Activated naive CD4-positive, alpha-beta T cell treated with anti-CD3 and anti-CD28 coated beads, Interleukin-2, amount 50 U/mL, for 24 hours (primary cell): ENCODE measurements at regions not wholly inside any gene's neighbourhood (a gene's known extent, or its start where the extent isn't known, plus 50 kb on each side); places are given as distances from the start of the nearest gene placed in this dataset.
"Not testable (repeated sequence)": the region's sequence is repeated elsewhere in the genome, so short reads cannot be mapped to it uniquely, and the experiment has no call there.

ENCODE experiments used
- H3K27ac Mint-ChIP-seq: one replicate; pipeline ENCODE4 v1.8.0; 2021; ENCODE audit warnings: mild to moderate bottlenecking, mixed read lengths
- H3K27me3 Mint-ChIP-seq: one replicate; pipeline ENCODE4 v1.8.0; 2021; ENCODE audit warnings: mixed read lengths
- H3K36me3 Mint-ChIP-seq: one replicate; pipeline ENCODE4 v1.8.0; 2021; ENCODE audit warnings: mixed read lengths
- H3K4me1 Mint-ChIP-seq: one replicate; pipeline ENCODE4 v1.8.0; 2021; ENCODE audit warnings: mixed read lengths
- H3K4me3 Mint-ChIP-seq: one replicate; pipeline ENCODE4 v1.8.0; 2021; ENCODE audit warnings: mild to moderate bottlenecking, mixed read lengths
- H3K9me3 Mint-ChIP-seq: one replicate; pipeline ENCODE4 v1.8.0; 2021; ENCODE audit warnings: mixed read lengths

DNA sequence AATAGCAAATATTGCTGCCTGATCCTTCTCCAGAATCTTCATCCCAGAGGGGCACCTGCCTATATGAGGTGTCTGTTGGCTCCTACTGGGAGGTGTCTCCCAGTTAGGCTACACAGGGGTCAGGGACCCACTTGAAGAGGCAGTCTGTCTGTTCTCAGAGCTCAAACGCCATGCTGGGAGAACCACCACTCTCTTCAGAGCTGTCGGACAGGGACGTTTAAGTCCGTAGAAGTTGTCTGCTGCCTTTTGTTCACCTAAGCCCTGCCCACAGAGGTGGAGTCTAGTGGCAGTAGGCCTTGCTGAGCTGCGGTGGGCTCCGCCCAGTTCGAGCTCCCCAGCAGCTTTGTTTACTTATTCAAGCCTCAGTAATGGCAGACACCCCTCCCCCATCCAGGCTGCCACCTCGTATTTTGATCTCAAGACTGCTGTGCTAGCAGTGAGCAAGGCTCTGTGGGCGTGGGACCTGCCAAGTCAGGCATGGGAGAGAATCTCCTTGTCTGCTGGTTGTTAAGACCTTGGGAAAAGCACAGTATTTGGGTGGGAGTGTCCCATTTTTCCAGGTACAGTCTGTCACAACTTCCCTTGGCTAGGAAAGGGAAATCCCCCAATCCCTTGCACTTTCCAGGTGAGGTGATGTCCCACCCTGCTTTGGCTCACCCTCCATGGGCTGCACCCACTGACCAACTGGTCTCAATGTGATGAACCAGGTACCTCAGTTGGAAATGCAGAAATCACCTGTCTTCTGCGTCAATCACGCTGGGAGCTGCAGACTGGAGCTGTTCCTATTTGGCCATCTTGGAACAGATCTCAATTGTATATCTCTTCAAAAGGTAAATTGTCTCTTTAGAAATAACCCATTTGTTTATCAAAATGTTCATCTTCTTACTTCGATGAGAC, 87.4 kb upstream of the ITPRID2 start:
- H3K4me3 Mint-ChIP-seq, H3K27ac Mint-ChIP-seq, H3K36me3 Mint-ChIP-seq, H3K4me1 Mint-ChIP-seq, H3K27me3 Mint-ChIP-seq, H3K9me3 Mint-ChIP-seq: not testable (repeated sequence)

DNA sequence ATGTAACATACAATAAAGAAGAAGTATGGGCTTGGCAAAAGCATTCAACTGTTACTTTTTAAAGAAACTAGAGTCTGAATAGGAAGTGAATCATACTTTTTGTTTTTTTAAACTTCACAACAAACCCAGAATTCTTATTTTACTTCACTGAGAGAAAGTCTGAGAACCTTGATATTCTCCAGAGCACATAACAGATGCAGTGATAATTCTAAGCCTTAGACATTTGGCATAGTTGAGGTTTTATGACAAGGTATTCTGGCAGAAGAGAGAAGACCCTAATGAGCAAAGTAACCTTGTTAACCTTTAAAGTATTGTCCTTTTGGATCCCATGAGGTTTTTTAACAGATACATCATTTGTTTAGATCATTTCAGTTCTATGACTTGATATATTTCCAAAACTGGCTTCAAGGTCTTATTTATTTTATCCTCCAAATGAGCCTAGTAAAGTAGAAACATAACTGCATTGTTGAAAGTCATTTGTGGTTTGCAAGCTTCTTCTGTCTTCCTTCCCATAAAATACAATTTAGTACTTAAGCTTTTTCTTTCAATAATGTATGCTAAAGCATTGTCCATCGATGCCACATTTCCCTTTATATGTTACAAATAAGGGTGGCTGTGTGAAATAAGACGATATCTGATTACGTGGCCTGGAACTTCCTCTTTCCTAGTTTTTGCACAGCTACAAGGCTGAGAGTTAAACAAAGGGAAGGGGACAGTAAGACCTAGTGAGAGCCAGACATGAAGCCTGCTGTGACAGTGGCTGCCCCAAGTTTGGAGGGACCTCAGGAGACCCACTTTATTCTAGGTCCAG, 86.1 kb upstream of the ITPRID2 start:
- Mint-ChIP-seq H3K4me3 (no peak overlapping the region), H3K9me3 (no peaks in the 10 kb centered on the region), H3K36me3 (no peaks in the 10 kb centered on the region), H3K4me1 (no peaks in the 10 kb centered on the region), H3K27ac (no peak overlapping the region), H3K27me3 (peaks cover 7% of the 10 kb centered on the region)

DNA sequence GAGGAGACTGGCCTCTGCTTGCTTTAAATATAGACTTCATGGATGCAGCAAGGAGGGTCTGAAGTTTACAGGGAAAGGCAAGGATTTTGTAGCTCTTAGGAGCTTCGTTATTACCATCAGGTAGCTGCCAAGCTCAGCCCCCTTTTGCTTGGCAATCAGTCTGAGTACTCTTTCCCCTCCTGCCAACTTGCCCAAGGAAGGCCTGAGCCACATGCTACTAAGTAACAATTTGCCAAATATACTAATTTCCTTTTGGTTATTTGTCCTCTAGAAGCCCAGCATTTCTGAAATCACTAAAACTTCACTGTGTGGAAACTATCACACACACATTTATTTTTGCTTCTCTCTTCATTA, 85.5 kb upstream of the ITPRID2 start:
- H3K36me3 Mint-ChIP-seq, result no peaks in the 10 kb centered on the region
- peaks cover 4% of the 10 kb centered on the region for H3K4me1 Mint-ChIP-seq
- H3K27me3 Mint-ChIP-seq, result peaks cover 7% of the 10 kb centered on the region
- no peak overlapping the region for H3K27ac Mint-ChIP-seq
- H3K4me3 Mint-ChIP-seq, result no peak overlapping the region
- H3K9me3 Mint-ChIP-seq, result no peaks in the 10 kb centered on the region

DNA sequence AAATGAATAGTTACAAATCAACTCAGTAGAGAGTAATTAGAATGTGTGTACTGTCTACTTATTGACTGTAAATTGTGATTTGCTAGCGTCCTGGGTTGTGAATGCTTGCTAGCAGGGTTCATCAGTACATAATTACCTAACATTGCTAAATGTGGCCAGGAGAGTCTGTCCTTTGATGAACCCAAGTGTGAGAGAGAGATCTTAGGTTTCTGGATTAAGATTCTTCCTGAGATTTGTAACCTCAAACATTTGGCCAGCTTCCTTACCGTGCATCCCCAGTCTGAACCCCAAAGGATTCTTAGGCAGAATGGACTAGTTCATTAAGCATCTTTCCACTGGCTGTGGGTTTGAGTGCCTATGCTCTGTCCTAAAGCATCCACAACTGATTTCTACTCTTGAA, 84.0 kb upstream of the ITPRID2 start:
- Mint-ChIP-seq H3K27me3 (peaks cover 5% of the 10 kb centered on the region), H3K36me3 (no peaks in the 10 kb centered on the region), H3K27ac (no peak overlapping the region), H3K9me3 (no peaks in the 10 kb centered on the region), H3K4me1 (peaks cover 5% of the 10 kb centered on the region), H3K4me3 (no peak overlapping the region)

DNA sequence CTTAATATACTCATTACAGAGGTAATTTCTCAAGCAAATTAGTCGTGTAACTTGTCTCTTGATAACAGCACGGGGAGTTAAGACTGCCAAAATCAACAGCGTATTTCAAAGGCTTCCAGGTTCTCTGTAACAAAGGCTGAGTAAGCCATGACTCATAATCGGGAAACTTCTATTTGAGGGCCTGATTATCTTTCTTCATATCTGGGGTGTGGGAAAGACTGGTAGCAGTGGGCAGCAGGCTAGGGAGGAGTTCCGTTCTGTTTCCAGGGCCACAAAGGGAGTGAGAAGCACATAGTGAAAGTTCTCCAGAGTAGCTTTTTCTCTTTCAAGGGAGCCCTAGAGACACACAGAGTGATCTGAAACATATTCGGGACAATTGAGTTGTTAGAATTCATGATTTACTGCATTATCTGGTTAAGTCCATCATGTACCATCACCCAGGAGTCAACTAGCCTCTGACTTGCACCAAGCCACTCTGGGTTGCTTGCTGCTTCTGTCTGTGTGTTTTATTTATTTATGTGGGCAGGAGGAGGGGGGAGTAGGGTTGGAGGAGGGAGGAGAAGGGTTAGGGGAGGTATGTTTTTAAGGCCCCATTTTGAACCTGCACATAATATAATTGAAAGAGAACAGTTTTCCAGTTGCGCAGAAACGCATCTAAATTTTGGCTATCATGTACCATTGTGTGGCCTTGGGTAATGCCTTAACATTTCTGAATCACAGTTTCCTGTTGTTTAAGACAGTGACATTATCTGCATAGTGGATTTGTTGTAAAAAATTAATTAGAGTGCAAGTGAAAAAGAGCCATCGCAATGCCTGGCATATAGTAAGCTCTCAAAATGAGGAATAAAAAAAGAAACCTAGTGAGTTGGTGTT, 80.5 kb upstream of the ITPRID2 start:
- no peak overlapping the region for H3K4me3 Mint-ChIP-seq
- H3K9me3 Mint-ChIP-seq, result no peaks in the 10 kb centered on the region
- H3K4me1 Mint-ChIP-seq, result peaks cover 13% of the 10 kb centered on the region
- H3K36me3 Mint-ChIP-seq, result no peaks in the 10 kb centered on the region
- H3K27ac Mint-ChIP-seq, result no peak overlapping the region
- peaks cover 2% of the 10 kb centered on the region for H3K27me3 Mint-ChIP-seq

DNA sequence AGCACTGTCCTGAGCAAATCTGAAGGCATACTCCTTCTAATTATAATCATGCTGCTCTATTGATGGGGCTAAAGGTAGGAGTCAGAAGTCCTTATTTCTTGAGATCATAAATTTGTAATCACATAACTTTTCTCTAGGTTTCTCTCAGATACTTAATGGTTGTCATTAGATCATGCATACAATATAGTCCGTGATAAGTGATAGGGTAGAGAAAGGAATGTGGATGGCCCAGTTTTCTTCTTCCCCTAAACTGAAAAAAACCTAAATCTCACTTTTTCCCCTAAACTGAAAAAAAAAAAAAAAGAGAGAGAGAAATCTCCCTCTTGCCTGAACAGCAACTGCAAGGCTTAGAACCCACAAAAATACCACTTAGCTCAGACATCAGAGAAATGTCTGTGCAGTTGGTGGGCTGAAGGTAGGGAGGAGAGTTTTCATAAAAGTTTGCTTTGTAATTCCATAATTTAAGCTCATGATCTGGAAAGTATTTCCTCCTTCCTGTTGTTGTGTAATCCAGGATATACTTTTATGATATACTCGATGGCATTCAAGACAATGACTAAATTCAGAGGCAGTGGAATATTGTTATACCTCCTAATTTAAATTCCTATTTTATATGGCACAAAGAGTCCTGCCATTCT, 79.3 kb upstream of the ITPRID2 start:
- H3K4me3 Mint-ChIP-seq, result no peak overlapping the region
- H3K27me3 Mint-ChIP-seq, result peaks cover 2% of the 10 kb centered on the region
- no peaks in the 10 kb centered on the region for H3K36me3 Mint-ChIP-seq
- H3K9me3 Mint-ChIP-seq, result no peaks in the 10 kb centered on the region
- no peak overlapping the region for H3K27ac Mint-ChIP-seq
- H3K4me1 Mint-ChIP-seq, result peaks cover 13% of the 10 kb centered on the region

DNA sequence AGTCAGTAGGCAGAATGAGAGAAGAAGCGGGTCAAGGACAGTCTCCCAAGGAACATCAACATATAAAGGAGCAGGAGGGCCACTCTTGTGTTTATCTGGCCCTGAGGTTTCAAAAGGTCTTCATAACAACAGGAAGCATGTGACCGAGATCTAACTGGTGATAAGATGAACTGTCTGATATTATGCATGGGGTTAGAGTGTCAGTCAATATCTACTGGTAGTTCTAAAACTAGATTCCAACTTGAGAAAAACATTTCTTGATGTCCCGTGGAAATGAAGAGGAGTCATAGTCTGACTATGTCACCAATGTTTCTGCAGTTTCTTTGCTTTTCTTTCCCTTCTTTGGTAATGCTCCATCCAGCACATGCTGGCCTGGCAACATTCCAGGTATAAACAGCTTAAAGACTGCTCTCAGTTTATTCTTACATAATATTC, 77.5 kb upstream of the ITPRID2 start:
- Mint-ChIP-seq H3K27me3 (peaks cover 5% of the 10 kb centered on the region), H3K27ac (no peak overlapping the region), H3K4me1 (peaks cover 13% of the 10 kb centered on the region), H3K9me3 (no peaks in the 10 kb centered on the region), H3K36me3 (no peaks in the 10 kb centered on the region), H3K4me3 (no peak overlapping the region)

DNA sequence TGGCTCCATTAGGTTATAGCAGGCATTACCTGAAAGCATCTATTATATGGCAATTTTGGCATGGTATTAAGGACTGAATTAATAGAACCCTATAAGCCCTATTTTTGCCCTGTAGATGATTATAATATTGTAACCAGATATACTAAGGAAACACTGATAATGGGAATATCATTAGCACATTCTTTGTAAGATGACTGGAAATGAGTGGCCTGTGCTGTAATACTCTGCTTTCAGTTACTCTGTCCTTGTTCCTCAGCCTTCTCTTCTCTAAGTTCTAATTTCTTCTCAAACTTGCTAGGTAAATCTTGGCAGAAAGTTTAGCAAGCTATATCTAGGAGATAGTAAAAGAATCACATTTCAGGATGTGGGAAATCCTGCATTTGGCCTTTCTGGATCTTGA, 74.0 kb upstream of the ITPRID2 start:
- Mint-ChIP-seq H3K4me1 (peaks cover 7% of the 10 kb centered on the region), H3K27me3 (peaks cover 6% of the 10 kb centered on the region), H3K9me3 (no peaks in the 10 kb centered on the region), H3K36me3 (no peaks in the 10 kb centered on the region), H3K4me3 (no peak overlapping the region), H3K27ac (no peak overlapping the region)

DNA sequence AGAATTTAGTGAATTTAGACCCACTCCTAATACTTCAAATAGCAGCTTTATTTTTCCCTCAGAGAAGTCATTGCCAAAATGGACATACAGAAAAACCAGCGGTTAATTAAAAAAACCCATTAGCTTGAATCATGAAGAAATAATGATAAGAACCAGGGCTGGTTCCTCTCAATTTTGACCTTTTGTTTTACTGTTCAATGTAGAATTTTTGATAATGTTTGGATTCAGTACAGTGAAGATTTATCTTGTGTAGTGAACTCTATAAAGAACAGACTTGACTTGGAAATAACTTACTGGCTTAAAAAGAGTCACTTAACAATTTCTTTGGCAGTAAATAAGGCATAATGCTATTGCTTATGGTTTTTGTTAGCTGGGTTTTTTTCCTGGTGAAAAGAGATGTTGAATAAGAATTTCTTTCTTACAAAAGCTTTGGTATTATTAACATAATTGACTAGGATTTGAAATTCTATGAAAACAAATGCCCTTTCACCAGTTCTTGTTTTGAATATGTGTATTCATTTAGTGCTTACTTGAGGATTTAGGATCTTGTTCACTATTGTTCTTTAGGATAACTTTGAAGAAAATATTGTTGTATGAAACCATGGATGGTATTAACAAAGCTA, 73.4 kb upstream of the ITPRID2 start:
- no peaks in the 10 kb centered on the region for H3K9me3 Mint-ChIP-seq
- H3K36me3 Mint-ChIP-seq, result no peaks in the 10 kb centered on the region
- H3K4me3 Mint-ChIP-seq, result no peak overlapping the region
- peaks cover 6% of the 10 kb centered on the region for H3K27me3 Mint-ChIP-seq
- peaks cover 7% of the 10 kb centered on the region for H3K4me1 Mint-ChIP-seq
- H3K27ac Mint-ChIP-seq, result no peak overlapping the region

DNA sequence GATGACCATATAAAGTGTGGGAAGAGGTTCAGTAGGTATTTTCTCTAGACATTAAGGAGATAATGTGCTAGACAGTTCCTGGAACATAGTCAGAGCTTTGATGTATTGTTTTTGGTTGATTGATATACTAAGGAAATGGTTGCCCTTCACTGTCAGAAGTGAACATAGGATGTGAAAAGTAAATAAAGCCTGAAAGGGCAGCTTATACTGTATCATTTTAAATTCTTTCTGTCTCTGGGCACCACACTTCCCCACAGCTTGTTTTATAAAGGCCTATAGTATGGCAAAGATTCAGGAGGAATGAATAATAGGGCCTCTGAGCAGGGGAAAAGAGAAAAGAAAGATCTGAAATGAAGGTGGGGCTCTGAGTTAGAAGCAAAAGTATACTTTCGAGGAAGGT, 72.7 kb upstream of the ITPRID2 start:
- no peaks in the 10 kb centered on the region for H3K9me3 Mint-ChIP-seq
- no peak overlapping the region for H3K27ac Mint-ChIP-seq

DNA sequence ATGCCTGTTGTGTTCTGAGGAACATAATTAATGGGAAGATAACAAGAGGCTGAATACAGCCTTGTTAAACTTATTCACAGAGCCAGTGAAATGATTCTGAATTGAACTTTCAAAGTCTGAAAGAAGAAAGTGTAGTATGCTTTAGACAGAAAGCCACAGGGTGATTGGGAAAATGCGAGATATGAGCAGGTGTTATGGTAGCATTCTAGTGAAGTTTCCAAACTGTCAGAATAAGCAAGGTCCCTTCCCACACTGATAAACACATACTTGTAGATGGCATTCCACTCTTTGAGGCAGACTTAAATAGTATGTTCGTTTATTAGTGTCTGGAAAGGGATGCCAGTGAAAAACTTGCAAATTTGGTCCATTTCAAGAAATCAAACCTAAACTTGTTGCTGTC, 70.5 kb upstream of the ITPRID2 start:
- Mint-ChIP-seq H3K4me3 (no peak overlapping the region), H3K27me3 (peaks cover 6% of the 10 kb centered on the region)

More for the DNA sequence above, 72.7 kb upstream of the ITPRID2 start:
- no peaks in the 10 kb centered on the region for H3K36me3 Mint-ChIP-seq
- H3K27me3 Mint-ChIP-seq, result peaks cover 6% of the 10 kb centered on the region
- peaks cover 4% of the 10 kb centered on the region for H3K4me1 Mint-ChIP-seq
- H3K4me3 Mint-ChIP-seq, result no peak overlapping the region

DNA sequence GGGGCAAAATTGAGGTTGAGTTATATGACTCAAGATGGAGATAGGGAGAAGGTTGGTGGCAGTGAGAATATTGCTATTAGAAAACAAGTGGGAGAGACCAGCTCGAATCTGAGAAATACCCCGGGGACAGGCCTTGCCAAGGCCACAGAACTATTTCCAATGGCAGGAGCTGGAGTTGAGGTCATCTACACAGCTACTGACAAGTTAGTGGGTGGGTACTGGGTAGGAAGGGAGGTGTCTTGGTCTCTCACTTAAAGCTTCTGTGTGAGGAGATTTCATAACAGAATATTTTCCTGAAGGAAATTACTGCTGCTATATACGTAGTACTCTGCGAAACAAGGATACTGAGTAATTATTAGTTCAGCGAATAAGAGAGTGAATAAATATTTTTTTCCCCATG, 69.4 kb upstream of the ITPRID2 start:
- Mint-ChIP-seq H3K4me1 (no peaks in the 10 kb centered on the region), H3K4me3 (no peak overlapping the region), H3K9me3 (no peaks in the 10 kb centered on the region), H3K27ac (no peak overlapping the region), H3K36me3 (no peaks in the 10 kb centered on the region), H3K27me3 (peaks cover 6% of the 10 kb centered on the region)

More for the DNA sequence above, 70.5 kb upstream of the ITPRID2 start:
- Mint-ChIP-seq H3K4me1 (no peaks in the 10 kb centered on the region), H3K9me3 (no peaks in the 10 kb centered on the region), H3K36me3 (no peaks in the 10 kb centered on the region), H3K27ac (no peak overlapping the region)

DNA sequence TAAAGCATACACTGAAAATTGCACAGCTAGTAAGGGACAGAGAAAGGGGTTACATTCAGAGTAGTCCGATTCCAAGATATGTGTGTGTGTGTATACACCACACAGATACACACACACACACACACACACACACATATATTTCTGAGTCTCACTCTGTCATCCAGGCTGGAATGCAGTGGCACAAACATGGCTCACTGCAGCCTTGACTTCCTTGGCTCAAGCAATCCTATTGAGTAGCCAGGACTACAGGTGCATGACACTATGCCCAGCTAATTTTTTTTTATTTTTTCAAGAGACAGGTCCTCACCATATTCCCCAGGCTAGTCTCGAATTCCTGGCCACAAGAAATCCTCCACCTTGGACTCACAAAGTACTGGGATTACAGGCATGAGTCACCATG, 68.1 kb upstream of the ITPRID2 start:
- Mint-ChIP-seq H3K27ac (no peak overlapping the region), H3K9me3 (no peaks in the 10 kb centered on the region), H3K4me1 (no peaks in the 10 kb centered on the region), H3K27me3 (peaks cover 7% of the 10 kb centered on the region), H3K36me3 (no peaks in the 10 kb centered on the region), H3K4me3 (no peak overlapping the region)

DNA sequence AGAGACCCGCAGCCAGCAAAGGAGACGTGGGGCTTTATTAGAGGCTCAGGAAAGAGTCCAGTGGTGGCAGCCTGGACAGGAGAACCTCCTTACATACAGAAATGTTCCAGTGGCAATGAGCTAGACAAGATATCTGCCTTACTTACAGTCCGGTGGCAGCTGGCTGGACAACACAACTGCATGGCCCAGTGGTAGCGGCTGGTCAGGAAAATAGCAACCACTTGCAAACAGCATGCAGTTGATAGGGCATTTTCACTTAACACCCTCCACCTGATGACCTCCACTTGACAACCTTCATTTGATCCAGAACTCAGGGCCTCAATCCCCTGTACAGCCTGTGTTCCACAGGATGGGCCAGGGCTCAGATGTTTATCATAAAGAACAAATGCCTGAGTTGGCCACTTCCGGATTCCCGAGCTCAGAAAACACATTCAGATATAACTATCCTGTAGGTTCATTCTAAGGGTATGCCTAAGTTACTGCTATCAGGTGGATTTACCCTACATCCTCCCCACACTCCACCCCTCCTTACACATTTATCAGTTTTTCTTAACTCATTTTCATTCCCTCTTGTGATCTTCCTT, 63.3 kb upstream of the ITPRID2 start:
- Mint-ChIP-seq H3K4me1 (no peaks in the 10 kb centered on the region), H3K9me3 (no peaks in the 10 kb centered on the region), H3K36me3 (no peaks in the 10 kb centered on the region), H3K27me3 (peaks cover 5% of the 10 kb centered on the region), H3K27ac (no peak overlapping the region), H3K4me3 (no peak overlapping the region)
